ENCODE measurements at regions not wholly inside any gene's neighbourhood (a gene's known extent, or its start where the extent isn't known, plus 50 kb on each side); places are given as distances from the start of the nearest gene placed in this dataset.

- no peak for TF ChIP-seq YY1 (IDR thresholded peaks at IDR 0.05; ENCODE audit: insufficient read depth, insufficient read length)
- no peak for TF ChIP-seq SUZ12 (IDR thresholded peaks at IDR 0.05; ENCODE audit: extremely low read depth, insufficient read depth, insufficient read length)
Observed at GRCh38 chr14:22227084-22227483, 361.9 kb downstream of the DAD1 start.

All from NT2/D1 (cell line).